ENCODE measurements at regions not wholly inside any gene's neighbourhood (a gene's known extent, or its start where the extent isn't known, plus 50 kb on each side); places are given as distances from the start of the nearest gene placed in this dataset.

- TF ChIP-seq CTCF (conservative IDR thresholded peaks at IDR 0.05) (no peak), EZH2 (IDR thresholded peaks at IDR 0.05; ENCODE audit: low read depth) (no peak)
Measured at GRCh38 chrX:127570276-127570675, 481.9 kb downstream of the ACTRT1 start.
